Chondrocyte (in vitro differentiated cells): ENCODE measurements at regions not wholly inside any gene's neighbourhood (a gene's known extent, or its start where the extent isn't known, plus 50 kb on each side); places are given as distances from the start of the nearest gene placed in this dataset.

Source experiments
- DNase-seq: peaks from one replicate; pipeline ENCODE4 v3.0.0; 2021; ENCODE audit warnings: mixed read lengths, low spot score
- H3K27ac Mint-ChIP-seq: one replicate; pipeline ENCODE4 v1.8.0; 2021; ENCODE audit warnings: mild to moderate bottlenecking, moderate library complexity, mixed read lengths; ENCODE audit not compliant: unreplicated experiment
- H3K27me3 Mint-ChIP-seq: 2 replicates; pipeline ENCODE4 v1.8.0; 2021; ENCODE audit warnings: low read depth, mixed read lengths
- H3K36me3 Mint-ChIP-seq: 2 replicates; pipeline ENCODE4 v1.8.0; 2021; ENCODE audit warnings: low read depth, mixed read lengths
- H3K4me1 Mint-ChIP-seq: 2 replicates; pipeline ENCODE4 v1.8.0; 2021; ENCODE audit warnings: low read depth, mild to moderate bottlenecking, mixed read lengths
- H3K4me3 Mint-ChIP-seq: one replicate; pipeline ENCODE4 v1.8.0; 2021; ENCODE audit warnings: mild to moderate bottlenecking, moderate library complexity, mixed read lengths; ENCODE audit not compliant: unreplicated experiment
- H3K9me3 Mint-ChIP-seq: 2 replicates; pipeline ENCODE4 v1.8.0; 2021; ENCODE audit warnings: low read depth, mixed read lengths
- CTCF ChIP-seq: fragments of 200-600 bp; sonication (generic); IDR thresholded peaks from 2 replicates; pipeline ENCODE4 v1.5.0; 2021; ENCODE audit warnings: antibody characterized with exemption, mild to moderate bottlenecking, moderate library complexity

DNA sequence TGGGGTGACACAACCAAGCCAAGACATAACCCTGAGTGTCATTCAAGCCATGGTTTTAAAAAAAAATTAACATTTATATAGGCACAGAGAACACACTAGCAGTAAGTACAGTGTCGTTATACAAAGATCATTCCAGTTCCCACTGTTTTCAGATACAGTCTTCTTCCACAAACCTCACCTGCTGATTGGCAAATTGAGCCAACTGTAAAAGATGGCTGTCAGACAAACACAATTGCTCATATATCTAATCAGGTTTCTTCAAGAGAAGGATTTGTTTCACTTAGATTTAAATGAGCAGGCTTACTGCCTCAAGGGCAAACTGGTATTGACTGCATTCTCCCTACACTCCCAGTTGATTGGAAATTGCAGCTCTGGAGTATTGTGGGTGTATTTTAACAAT lies 308.9 kb downstream of the RBM26 start:
- Mint-ChIP-seq H3K4me1 (no peaks in the 10 kb centered on the region), H3K9me3 (no peaks in the 10 kb centered on the region), H3K4me3 (no peak overlapping the region), H3K36me3 (no peaks in the 10 kb centered on the region), H3K27ac (no peak overlapping the region), H3K27me3 (peaks cover 3% of the 10 kb centered on the region)
- DNase-seq = no peak
- no peak for TF ChIP-seq CTCF

- no peak for TF ChIP-seq CTCF
- H3K27ac Mint-ChIP-seq = no peak overlapping the region
- H3K9me3 Mint-ChIP-seq = no peaks in the 10 kb centered on the region
- no peak for DNase-seq
- H3K27me3 Mint-ChIP-seq = peaks cover 3% of the 10 kb centered on the region
- no peak overlapping the region for H3K4me3 Mint-ChIP-seq
- no peaks in the 10 kb centered on the region for H3K36me3 Mint-ChIP-seq
- H3K4me1 Mint-ChIP-seq = no peaks in the 10 kb centered on the region
These were observed 310.0 kb downstream of the RBM26 start for GRCh38 chr13:79096099-79096498.

DNA sequence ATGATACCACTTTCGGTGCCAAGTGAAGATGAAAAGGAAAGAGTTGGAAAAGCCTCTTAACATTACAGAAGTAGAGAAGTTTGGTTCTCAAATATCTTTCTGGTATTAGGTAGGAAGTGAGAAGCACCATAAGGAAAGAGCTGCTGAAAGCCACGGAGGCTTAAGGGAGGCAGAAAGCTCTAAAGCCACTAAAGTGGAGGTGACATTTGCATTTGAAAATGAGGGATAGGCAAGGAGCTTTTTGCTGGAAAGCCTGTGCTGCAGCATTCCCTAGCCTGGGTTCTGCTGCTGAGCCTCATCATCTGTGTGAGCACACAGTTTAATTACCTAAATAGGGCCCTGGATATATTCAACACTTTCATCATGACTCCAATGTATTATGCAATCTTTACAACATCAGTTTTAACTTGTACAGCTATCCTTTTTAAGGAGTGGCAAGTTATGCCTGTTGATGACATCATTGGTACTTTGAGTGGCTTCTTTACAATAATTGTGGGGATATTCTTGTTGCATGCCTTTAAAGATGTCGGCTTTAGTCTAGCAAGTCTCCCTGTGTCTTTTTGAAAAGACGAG lies 315.4 kb downstream of the RBM26 start:
- peaks cover 12% of the 10 kb centered on the region for H3K27me3 Mint-ChIP-seq
- H3K4me1 Mint-ChIP-seq = no peaks in the 10 kb centered on the region
- H3K4me3 Mint-ChIP-seq = no peak overlapping the region
- H3K27ac Mint-ChIP-seq = no peak overlapping the region
- no peaks in the 10 kb centered on the region for H3K9me3 Mint-ChIP-seq
- no peak for DNase-seq
- TF ChIP-seq CTCF = no peak
- no peaks in the 10 kb centered on the region for H3K36me3 Mint-ChIP-seq

- TF ChIP-seq CTCF = no peak
- H3K27ac Mint-ChIP-seq = no peak overlapping the region
- peaks cover 8% of the 10 kb centered on the region for H3K27me3 Mint-ChIP-seq
- no peaks in the 10 kb centered on the region for H3K4me1 Mint-ChIP-seq
- H3K4me3 Mint-ChIP-seq = no peak overlapping the region
- H3K9me3 Mint-ChIP-seq = peaks cover 3% of the 10 kb centered on the region
- DNase-seq = no peak
- H3K36me3 Mint-ChIP-seq = no peaks in the 10 kb centered on the region
These were observed 321.1 kb downstream of the RBM26 start for GRCh38 chr13:79084802-79085424.

DNA sequence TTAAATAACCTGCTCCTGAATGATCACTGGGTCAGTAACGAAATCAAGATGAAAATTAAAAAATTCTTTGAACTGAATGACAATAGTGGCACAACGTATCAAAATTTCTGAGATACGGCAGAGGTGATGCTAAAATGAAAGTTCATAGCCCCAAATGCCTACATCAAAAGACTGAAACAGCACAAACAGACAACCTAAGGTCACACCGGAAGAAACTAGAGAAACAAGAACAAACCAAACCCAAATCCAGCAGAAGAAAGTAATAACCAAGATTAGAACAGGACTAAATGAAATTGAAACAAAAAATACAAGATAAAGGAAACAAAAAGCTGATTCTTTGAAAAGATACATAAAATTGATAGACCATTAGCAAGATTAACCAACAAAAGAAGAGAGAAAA lies 324.1 kb downstream of the RBM26 start:
- H3K4me1 Mint-ChIP-seq = no peaks in the 10 kb centered on the region
- H3K4me3 Mint-ChIP-seq = no peak overlapping the region
- TF ChIP-seq CTCF = no peak
- no peak overlapping the region for H3K27ac Mint-ChIP-seq
- H3K36me3 Mint-ChIP-seq = no peaks in the 10 kb centered on the region
- no peak for DNase-seq
- peaks cover 3% of the 10 kb centered on the region for H3K27me3 Mint-ChIP-seq
- peaks cover 5% of the 10 kb centered on the region for H3K9me3 Mint-ChIP-seq
